GM12864 (cell line): ENCODE measurements at regions not wholly inside any gene's neighbourhood (a gene's known extent, or its start where the extent isn't known, plus 50 kb on each side); places are given as distances from the start of the nearest gene placed in this dataset.
A peak's percentile ranks its signal among the peaks of the same experiment; 100 is the strongest.

ENCODE experiments used
- DNase-seq: peaks from one replicate; pipeline ENCODE4 v3.0.0-alpha.2; 2011; ENCODE audit warnings: low read depth
- H3K4me3 ChIP-seq: 2 replicates; pipeline ENCODE4 v1.5.1; 2011; ENCODE audit warnings: mild to moderate bottlenecking, low read depth, low read length, control low read depth
- CTCF ChIP-seq: IDR thresholded peaks from 2 replicates; pipeline ENCODE4 v1.5.1; 2011; ENCODE audit warnings: low read depth, mild to moderate bottlenecking, moderate library complexity, low read length, control low read depth, inconsistent platforms; ENCODE audit errors: missing control alignments

- DNase-seq: no peak
- no peak overlapping the region for H3K4me3 ChIP-seq
- no peak for TF ChIP-seq CTCF
Measured at GRCh38 chr4:126572264-126572663, 1060.5 kb upstream of the INTU start.

- no peak overlapping the region for H3K4me3 ChIP-seq
- DNase-seq: no peak
- TF ChIP-seq CTCF: peak; percentile 10
Measured at GRCh38 chr4:126582737-126583136, 1050.0 kb upstream of the INTU start.

GRCh38 chr4:126583509-126583908, 1049.2 kb upstream of the INTU start:
- peak; percentile 33 for TF ChIP-seq CTCF
- no peak overlapping the region for H3K4me3 ChIP-seq
- DNase-seq: no peak

- DNase-seq: no peak
- H3K4me3 ChIP-seq: no peak overlapping the region
- no peak for TF ChIP-seq CTCF
Measured at GRCh38 chr4:126591583-126591982, 1041.2 kb upstream of the INTU start.

- TF ChIP-seq CTCF: no peak
- DNase-seq: no peak
Measured at GRCh38 chr4:126592088-126592487, 1040.7 kb upstream of the INTU start.

GRCh38 chr4:126593626-126594025, 1039.1 kb upstream of the INTU start:
- TF ChIP-seq CTCF: no peak
- DNase-seq: no peak
- H3K4me3 ChIP-seq: no peak overlapping the region

More at GRCh38 chr4:126592088-126592487, 1040.7 kb upstream of the INTU start:
- H3K4me3 ChIP-seq: no peak overlapping the region

- no peak for TF ChIP-seq CTCF
- no peak overlapping the region for H3K4me3 ChIP-seq
- no peak for DNase-seq
Measured at GRCh38 chr4:126595643-126596042, 1037.1 kb upstream of the INTU start.
